Esophagus muscularis mucosa (tissue), 4 donors: ENCODE measurements at regions not wholly inside any gene's neighbourhood (a gene's known extent, or its start where the extent isn't known, plus 50 kb on each side); places are given as distances from the start of the nearest gene placed in this dataset.

ENCODE experiments used
- EP300 ChIP-seq: sonication (generic); formaldehyde crosslinking; IDR thresholded peaks from one replicate; pipeline ENCODE4 v1.6.1; 2017; ENCODE audit warnings: antibody characterized with exemption
- POLR2A ChIP-seq: fragments of 450-650 bp; IDR thresholded peaks from one replicate; pipeline ENCODE4 v1.6.1; 2017; ENCODE audit warnings: antibody characterized with exemption, moderate library complexity, mild to moderate bottlenecking, low read depth
- TF ChIP-seq, protein P1 (sequence below), 3 experiments: fragments of 200-600 bp in 2 of 3; fragments of 450-650 bp in 1 of 3; sonication (generic) in 2 of 3; IDR thresholded peaks; one replicate each; pipeline ENCODE4 v1.5.1; 2017 to 2019; ENCODE audit warnings: antibody characterized with exemption in 3 of 3, mild to moderate bottlenecking in 2 of 3, moderate library complexity in 1 of 3

DNA sequence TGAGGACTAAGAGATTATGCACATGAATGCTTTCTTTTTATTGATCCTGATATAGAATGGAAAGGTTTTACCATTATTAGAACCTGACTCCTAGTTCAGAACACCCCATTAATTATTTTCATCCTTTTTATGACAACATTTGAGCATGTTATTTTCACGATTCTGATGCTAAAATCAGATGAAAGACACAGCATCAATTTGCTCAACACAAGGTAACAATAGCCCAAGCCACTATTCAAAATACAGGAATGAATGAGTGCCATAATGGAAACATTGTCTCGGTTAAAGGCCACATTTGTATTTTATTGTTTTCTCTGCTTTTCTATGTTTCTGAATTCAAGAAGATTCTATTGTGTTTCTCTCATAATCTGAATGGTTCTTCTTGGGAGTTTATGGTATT lies 126.3 kb upstream of the POF1B start:
- TF ChIP-seq EP300 (no peak), POLR2A (no peak)
- TF ChIP-seq, protein P1, sequence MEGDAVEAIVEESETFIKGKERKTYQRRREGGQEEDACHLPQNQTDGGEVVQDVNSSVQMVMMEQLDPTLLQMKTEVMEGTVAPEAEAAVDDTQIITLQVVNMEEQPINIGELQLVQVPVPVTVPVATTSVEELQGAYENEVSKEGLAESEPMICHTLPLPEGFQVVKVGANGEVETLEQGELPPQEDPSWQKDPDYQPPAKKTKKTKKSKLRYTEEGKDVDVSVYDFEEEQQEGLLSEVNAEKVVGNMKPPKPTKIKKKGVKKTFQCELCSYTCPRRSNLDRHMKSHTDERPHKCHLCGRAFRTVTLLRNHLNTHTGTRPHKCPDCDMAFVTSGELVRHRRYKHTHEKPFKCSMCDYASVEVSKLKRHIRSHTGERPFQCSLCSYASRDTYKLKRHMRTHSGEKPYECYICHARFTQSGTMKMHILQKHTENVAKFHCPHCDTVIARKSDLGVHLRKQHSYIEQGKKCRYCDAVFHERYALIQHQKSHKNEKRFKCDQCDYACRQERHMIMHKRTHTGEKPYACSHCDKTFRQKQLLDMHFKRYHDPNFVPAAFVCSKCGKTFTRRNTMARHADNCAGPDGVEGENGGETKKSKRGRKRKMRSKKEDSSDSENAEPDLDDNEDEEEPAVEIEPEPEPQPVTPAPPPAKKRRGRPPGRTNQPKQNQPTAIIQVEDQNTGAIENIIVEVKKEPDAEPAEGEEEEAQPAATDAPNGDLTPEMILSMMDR (IDR thresholded peaks at IDR 0.05) = no peak
